AG10803 (cell line): ENCODE measurements at regions not wholly inside any gene's neighbourhood (a gene's known extent, or its start where the extent isn't known, plus 50 kb on each side); places are given as distances from the start of the nearest gene placed in this dataset.
"Not testable (repeated sequence)": the region's sequence is repeated elsewhere in the genome, so short reads cannot be mapped to it uniquely, and the experiment has no call there.

Experiments
- DNase-seq: peaks from one replicate; pipeline ENCODE4 v3.0.0; 2010; ENCODE audit warnings: low read depth
- H3K4me3 ChIP-seq: 2 replicates; pipeline ENCODE4 v1.5.1; 2011; ENCODE audit warnings: mild to moderate bottlenecking, low read length, control low read depth
- TF ChIP-seq, protein P1 (sequence below): conservative IDR thresholded peaks from 2 replicates; pipeline ENCODE4 v1.5.1; 2011; ENCODE audit warnings: mild to moderate bottlenecking, low read length, control low read depth, inconsistent platforms

DNA sequence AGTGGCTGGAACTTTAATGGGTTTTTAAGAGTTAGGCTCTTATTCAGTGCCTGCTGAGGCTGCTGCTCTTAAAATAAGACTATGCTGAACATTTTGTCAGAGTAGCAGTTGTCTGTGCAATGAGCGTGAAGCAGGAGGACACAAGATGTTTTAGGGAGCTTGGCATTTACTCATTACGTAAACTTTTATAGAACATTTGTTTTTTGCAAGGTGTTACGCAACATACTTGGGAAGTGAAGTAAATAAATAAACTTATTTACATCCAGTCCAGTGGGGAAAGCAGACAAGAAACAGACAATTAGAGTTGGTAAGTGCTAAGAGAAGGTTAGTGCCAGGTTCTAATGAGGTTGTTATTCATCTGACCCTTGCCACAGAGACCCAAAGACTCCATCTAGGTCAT lies 226.0 kb downstream of the HINT1 start:
- no peak overlapping the region for H3K4me3 ChIP-seq
- DNase-seq: peak; percentile 43
- TF ChIP-seq, protein P1, sequence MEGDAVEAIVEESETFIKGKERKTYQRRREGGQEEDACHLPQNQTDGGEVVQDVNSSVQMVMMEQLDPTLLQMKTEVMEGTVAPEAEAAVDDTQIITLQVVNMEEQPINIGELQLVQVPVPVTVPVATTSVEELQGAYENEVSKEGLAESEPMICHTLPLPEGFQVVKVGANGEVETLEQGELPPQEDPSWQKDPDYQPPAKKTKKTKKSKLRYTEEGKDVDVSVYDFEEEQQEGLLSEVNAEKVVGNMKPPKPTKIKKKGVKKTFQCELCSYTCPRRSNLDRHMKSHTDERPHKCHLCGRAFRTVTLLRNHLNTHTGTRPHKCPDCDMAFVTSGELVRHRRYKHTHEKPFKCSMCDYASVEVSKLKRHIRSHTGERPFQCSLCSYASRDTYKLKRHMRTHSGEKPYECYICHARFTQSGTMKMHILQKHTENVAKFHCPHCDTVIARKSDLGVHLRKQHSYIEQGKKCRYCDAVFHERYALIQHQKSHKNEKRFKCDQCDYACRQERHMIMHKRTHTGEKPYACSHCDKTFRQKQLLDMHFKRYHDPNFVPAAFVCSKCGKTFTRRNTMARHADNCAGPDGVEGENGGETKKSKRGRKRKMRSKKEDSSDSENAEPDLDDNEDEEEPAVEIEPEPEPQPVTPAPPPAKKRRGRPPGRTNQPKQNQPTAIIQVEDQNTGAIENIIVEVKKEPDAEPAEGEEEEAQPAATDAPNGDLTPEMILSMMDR: no peak

DNA sequence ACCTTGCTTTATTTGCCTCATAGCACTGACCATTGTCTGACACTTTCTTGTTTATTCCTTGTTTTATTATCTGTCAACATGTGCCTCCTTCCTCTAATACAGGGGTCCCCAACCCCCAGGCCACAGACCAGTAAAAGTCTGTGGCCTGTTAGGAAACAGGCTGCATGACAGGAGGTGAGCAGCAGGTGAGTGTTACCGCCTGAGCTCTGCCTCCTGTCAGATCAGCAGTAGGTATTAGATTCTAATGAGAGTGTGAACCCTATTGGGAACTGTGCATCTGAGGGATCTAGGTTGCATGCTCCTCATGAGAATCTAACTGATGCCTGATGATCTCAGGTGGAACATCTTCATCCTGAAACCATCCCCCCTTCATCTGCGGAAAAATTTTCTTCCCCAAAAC lies 228.0 kb downstream of the HINT1 start:
- no peak for DNase-seq
- no peak overlapping the region for H3K4me3 ChIP-seq
- TF ChIP-seq, protein P1: no peak

DNA sequence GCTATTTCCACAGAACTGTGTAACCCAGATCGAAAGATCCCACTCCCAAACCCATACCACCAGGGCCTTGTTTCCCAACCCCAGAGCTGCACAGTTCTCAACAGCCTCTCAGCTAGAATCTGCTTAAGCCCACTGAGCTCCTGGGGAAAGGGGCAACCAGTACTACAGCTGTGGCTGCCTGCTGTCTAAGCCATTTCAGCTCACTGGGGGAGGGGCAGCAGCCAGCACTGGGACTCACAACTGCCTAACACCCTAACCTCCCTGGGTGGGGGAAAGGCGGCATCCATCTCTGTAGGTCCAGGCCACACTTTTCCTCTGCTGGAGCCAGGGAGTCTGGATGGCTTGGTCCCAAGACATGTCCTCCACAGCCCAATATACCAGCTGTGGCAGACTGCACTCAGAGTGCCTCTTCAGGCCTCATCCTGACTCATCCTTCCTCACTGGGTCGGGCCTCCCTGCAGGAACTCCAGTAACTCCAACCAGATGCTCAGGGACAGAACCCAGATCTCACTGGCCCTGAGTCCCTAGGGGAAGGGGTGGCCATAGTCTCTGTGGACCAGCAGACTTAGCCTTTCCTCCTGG lies 241.4 kb downstream of the HINT1 start:
- TF ChIP-seq, protein P1: no peak
- DNase-seq: peak; percentile 58
- H3K4me3 ChIP-seq: no peak overlapping the region

DNA sequence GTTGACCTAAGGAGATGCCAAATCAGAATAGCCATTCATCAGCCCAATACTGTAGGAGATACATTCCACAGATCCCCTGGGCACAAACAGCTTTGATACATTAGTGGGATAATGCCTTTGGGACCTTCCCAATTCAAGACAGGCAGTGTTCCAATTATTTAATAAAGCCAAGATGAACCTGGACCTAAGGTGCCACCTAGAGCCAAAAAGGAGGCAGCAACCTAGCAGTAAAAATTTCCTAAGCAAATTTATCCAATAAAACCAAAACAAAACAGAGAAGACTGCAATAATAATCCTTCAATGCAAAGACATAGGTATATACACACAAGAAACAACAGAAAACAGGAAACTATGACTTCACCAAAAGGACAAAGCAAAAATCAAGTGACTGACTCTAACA lies 253.0 kb downstream of the HINT1 start:
- TF ChIP-seq, protein P1: peak; percentile 29
- no peak overlapping the region for H3K4me3 ChIP-seq
- peak; percentile 7 for DNase-seq

DNA sequence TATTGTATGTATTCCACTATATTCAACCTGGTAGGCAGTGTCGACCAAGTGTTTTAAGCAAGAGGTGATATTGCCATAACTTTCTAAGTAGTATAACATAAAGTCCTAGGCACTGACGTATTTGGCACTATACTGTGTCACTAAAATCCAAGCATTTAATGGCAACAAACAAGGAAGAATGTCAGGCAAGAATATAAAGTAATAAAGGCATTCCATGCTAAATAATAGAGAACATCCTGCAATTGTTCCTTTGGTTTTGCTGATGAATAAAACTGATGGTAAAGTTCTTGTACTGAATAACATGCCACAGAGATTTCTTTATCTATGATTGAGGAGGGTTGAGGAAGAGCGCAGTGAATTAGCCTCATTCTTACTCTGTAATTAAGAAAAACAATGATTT lies 256.9 kb downstream of the HINT1 start:
- H3K4me3 ChIP-seq: no peak overlapping the region
- TF ChIP-seq, protein P1: no peak

DNA sequence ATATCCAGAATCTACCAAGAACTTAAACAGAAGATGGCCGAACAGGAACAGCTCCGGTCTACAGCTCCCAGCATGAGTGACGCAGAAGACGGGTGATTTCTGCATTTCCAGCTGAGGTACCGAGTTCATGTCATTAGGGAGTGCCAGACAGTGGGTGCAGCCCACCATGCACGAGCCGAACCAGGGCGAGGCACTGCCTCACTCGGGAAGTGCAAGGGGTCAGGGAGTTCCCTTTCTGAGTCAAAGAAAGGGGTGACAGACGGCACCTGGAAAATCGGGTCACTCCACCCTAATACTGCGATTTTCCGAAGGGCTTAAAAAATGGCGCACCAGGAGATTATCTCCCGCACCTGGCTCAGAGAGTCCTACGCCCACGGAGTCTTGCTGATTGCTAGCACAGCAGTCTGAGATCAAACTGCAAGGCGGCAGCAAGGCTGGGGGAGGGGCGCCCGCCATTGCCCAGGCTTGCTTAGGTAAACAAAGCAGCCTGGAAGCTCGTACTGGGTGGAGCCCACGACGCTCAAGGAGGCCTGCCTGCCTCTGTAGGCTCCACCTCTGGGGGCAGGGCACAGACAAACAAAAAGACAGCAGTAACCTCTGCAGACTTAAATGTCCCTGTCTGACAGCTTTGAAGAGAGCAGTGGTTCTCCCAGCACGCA lies 267.4 kb downstream of the HINT1 start:
- not testable (repeated sequence) for DNase-seq, H3K4me3 ChIP-seq

More for the DNA sequence above, 256.9 kb downstream of the HINT1 start:
- DNase-seq: no peak

DNA sequence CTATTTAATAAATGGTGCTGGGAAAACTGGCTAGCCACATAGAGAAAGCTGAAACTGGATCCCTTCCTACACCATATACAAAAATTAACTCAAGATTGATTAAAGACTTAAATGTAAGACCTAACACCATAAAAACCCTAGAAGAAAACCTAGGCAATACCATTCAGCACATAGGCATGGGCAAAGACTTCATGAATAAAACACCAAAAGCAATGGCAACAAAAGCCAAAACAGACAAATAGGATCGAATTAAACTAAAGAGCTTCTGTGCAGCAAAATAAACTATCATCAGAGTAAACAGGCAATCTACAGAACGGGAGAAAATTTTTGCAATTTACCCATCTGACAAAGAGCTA lies 267.9 kb downstream of the HINT1 start:
- DNase-seq, H3K4me3 ChIP-seq: not testable (repeated sequence)

DNA sequence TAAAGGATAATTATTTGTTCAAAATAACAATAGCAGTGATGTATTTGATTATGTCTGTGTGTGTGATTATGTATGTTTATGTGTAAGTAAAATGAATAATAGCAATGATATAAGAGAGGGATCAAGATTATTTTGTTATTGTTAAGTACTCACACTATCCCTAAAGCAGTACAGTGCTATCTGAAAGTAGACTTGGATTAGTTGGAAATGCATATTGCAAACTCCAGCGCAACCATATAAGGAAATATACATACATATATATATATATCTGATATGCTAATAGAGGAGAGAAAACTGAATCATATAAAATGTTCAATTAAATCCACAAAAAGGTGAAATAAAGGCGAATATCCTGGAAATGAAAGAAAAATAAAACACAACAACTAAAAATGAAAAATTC lies 268.4 kb downstream of the HINT1 start:
- TF ChIP-seq, protein P1: no peak
- no peak overlapping the region for H3K4me3 ChIP-seq
- no peak for DNase-seq
